ENCODE measurements at regions not wholly inside any gene's neighbourhood (a gene's known extent, or its start where the extent isn't known, plus 50 kb on each side); places are given as distances from the start of the nearest gene placed in this dataset.

- TF ChIP-seq ESRRG (CRISPR knock-in tag; IDR thresholded peaks at IDR 0.05), result no peak
- no peak for TF ChIP-seq ISL1 (CRISPR knock-in tag; IDR thresholded peaks at IDR 0.05)
- no peak for TF ChIP-seq TSHZ2 (CRISPR knock-in tag; IDR thresholded peaks at IDR 0.05)
- TF ChIP-seq PPARA (CRISPR knock-in tag; IDR thresholded peaks at IDR 0.05; ENCODE audit: borderline replicate concordance), result no peak
- TF ChIP-seq SNAI2 (CRISPR knock-in tag; IDR thresholded peaks at IDR 0.05), result no peak
- no peak for TF ChIP-seq ZFP3 (CRISPR knock-in tag; IDR thresholded peaks at IDR 0.05)
- no peak for TF ChIP-seq ZNF70 (CRISPR knock-in tag; IDR thresholded peaks at IDR 0.05)
- no peak for ATAC-seq
These were observed 904.3 kb downstream of the DIAPH3 start for GRCh38 chr13:59259165-59260000.

GRCh38 chr13:59261928-59262488 lies 901.7 kb downstream of the DIAPH3 start:
- TF ChIP-seq TSHZ2 (CRISPR knock-in tag; IDR thresholded peaks at IDR 0.05) (no peak), ZNF70 (CRISPR knock-in tag; IDR thresholded peaks at IDR 0.05) (no peak), ZFP30 (CRISPR knock-in tag; IDR thresholded peaks at IDR 0.05) (no peak), RARB (CRISPR knock-in tag; IDR thresholded peaks at IDR 0.05) (no peak), CSDC2 (CRISPR knock-in tag; IDR thresholded peaks at IDR 0.05) (no peak), CREB5 (CRISPR knock-in tag; IDR thresholded peaks at IDR 0.05; ENCODE audit: low read depth) (no peak), ZFP3 (CRISPR knock-in tag; IDR thresholded peaks at IDR 0.05) (no peak), OSR1 (CRISPR knock-in tag; IDR thresholded peaks at IDR 0.05) (no peak), ZC3H10 (CRISPR knock-in tag; IDR thresholded peaks at IDR 0.05) (no peak), BACH2 (CRISPR knock-in tag; IDR thresholded peaks at IDR 0.05; ENCODE audit: borderline replicate concordance) (no peak), ZNF565 (CRISPR knock-in tag; conservative IDR thresholded peaks at IDR 0.05; ENCODE audit: low read depth) (no peak), PPARA (CRISPR knock-in tag; IDR thresholded peaks at IDR 0.05; ENCODE audit: borderline replicate concordance) (no peak)
- TF ChIP-seq, protein P1, sequence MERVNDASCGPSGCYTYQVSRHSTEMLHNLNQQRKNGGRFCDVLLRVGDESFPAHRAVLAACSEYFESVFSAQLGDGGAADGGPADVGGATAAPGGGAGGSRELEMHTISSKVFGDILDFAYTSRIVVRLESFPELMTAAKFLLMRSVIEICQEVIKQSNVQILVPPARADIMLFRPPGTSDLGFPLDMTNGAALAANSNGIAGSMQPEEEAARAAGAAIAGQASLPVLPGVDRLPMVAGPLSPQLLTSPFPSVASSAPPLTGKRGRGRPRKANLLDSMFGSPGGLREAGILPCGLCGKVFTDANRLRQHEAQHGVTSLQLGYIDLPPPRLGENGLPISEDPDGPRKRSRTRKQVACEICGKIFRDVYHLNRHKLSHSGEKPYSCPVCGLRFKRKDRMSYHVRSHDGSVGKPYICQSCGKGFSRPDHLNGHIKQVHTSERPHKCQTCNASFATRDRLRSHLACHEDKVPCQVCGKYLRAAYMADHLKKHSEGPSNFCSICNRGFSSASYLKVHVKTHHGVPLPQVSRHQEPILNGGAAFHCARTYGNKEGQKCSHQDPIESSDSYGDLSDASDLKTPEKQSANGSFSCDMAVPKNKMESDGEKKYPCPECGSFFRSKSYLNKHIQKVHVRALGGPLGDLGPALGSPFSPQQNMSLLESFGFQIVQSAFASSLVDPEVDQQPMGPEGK (CRISPR knock-in tag; IDR thresholded peaks at IDR 0.05; ENCODE audit: borderline replicate concordance), result no peak
- TF ChIP-seq, protein P2, sequence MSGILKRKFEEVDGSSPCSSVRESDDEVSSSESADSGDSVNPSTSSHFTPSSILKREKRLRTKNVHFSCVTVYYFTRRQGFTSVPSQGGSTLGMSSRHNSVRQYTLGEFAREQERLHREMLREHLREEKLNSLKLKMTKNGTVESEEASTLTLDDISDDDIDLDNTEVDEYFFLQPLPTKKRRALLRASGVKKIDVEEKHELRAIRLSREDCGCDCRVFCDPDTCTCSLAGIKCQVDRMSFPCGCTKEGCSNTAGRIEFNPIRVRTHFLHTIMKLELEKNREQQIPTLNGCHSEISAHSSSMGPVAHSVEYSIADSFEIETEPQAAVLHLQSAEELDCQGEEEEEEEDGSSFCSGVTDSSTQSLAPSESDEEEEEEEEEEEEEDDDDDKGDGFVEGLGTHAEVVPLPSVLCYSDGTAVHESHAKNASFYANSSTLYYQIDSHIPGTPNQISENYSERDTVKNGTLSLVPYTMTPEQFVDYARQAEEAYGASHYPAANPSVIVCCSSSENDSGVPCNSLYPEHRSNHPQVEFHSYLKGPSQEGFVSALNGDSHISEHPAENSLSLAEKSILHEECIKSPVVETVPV (CRISPR knock-in tag; IDR thresholded peaks at IDR 0.05), result no peak
- peak; percentile 47 for ATAC-seq

GRCh38 chr13:59263531-59263930 lies 900.2 kb downstream of the DIAPH3 start:
- ATAC-seq, result no peak
- no peak for TF ChIP-seq RARB (CRISPR knock-in tag; IDR thresholded peaks at IDR 0.05)
- TF ChIP-seq, protein P1 (CRISPR knock-in tag; IDR thresholded peaks at IDR 0.05; ENCODE audit: borderline replicate concordance), result no peak
- TF ChIP-seq ISL1 (CRISPR knock-in tag; IDR thresholded peaks at IDR 0.05), result peak; percentile 88
- no peak for TF ChIP-seq BACH2 (CRISPR knock-in tag; IDR thresholded peaks at IDR 0.05; ENCODE audit: borderline replicate concordance)
- TF ChIP-seq CSDC2 (CRISPR knock-in tag; IDR thresholded peaks at IDR 0.05), result no peak
- TF ChIP-seq ZNF8 (CRISPR knock-in tag; IDR thresholded peaks at IDR 0.05), result no peak
- no peak for TF ChIP-seq ZNF70 (CRISPR knock-in tag; IDR thresholded peaks at IDR 0.05)
- TF ChIP-seq TSHZ2 (CRISPR knock-in tag; IDR thresholded peaks at IDR 0.05), result peak; percentile 18; the same call in 1 of the 2 replicates
- no peak for TF ChIP-seq CREB5 (CRISPR knock-in tag; IDR thresholded peaks at IDR 0.05; ENCODE audit: low read depth)

Data from SK-N-SH treated with all-trans-retinoic acid at 6 μM for 48 hours (cell line).